Neuronal stem cell (in vitro differentiated cells): ENCODE measurements at regions not wholly inside any gene's neighbourhood (a gene's known extent, or its start where the extent isn't known, plus 50 kb on each side); places are given as distances from the start of the nearest gene placed in this dataset.

ENCODE experiments used
- DNase-seq: peaks from one replicate; pipeline ENCODE4 v3.0.0-alpha.2; 2013; ENCODE audit warnings: low spot score
- H2AFZ ChIP-seq: one replicate; pipeline ENCODE4 v1.6.1; 2013; ENCODE audit warnings: mild to moderate bottlenecking, low read length, inconsistent platforms
- H2AK5ac ChIP-seq: 2 replicates; pipeline ENCODE4 v1.6.1; 2013; ENCODE audit warnings: low read depth, mild to moderate bottlenecking, inconsistent platforms, low read length, moderate library complexity, mixed read lengths
- H2BK120ac ChIP-seq: 2 replicates; pipeline ENCODE4 v1.6.1; 2013; ENCODE audit warnings: low read depth, mild to moderate bottlenecking, inconsistent platforms, low read length, moderate library complexity, mixed read lengths
- H2BK12ac ChIP-seq: one replicate; pipeline ENCODE4 v1.6.1; 2013; ENCODE audit warnings: low read length, inconsistent platforms
- H2BK15ac ChIP-seq: 2 replicates; pipeline ENCODE4 v1.6.1; 2013; ENCODE audit warnings: mild to moderate bottlenecking, low read length, inconsistent platforms, mixed read lengths
- H2BK5ac ChIP-seq: one replicate; pipeline ENCODE4 v1.6.1; 2013; ENCODE audit warnings: inconsistent platforms, mild to moderate bottlenecking, low read length, moderate library complexity
- H3K14ac ChIP-seq: one replicate; pipeline ENCODE4 v1.6.1; 2013; ENCODE audit warnings: low read length, inconsistent platforms
- H3K18ac ChIP-seq: 2 replicates; pipeline ENCODE4 v1.6.1; 2013; ENCODE audit warnings: low read length, inconsistent platforms
- H3K23ac ChIP-seq: 2 replicates; pipeline ENCODE4 v1.6.1; 2013; ENCODE audit warnings: low read depth, mild to moderate bottlenecking, mixed read lengths, low read length, inconsistent platforms; ENCODE audit not compliant: poor library complexity
- H3K27ac ChIP-seq: replicated peaks from 3 replicates; pipeline ENCODE4 v1.5.1; 2013; ENCODE audit warnings: low read length, inconsistent platforms
- H3K27me3 ChIP-seq, 3 experiments: 2 replicates each; pipeline ENCODE4 v1.6.1; 2013; ENCODE audit warnings: low read length in 3 of 3, mild to moderate bottlenecking in 2 of 3, inconsistent platforms in 1 of 3, low read depth in 1 of 3, mixed read lengths in 1 of 3, moderate library complexity in 1 of 3; ENCODE audit not compliant: control insufficient read depth in 3 of 3, insufficient read depth in 3 of 3
- H3K36me3 ChIP-seq, 2 donors: replicated peaks in 1 of 2; 2 replicates each; pipeline ENCODE4 v1.6.1; 2013; ENCODE audit warnings: low read length in 2 of 2; ENCODE audit not compliant: control insufficient read depth in 2 of 2, insufficient read depth in 2 of 2
- H3K4ac ChIP-seq: 2 replicates; pipeline ENCODE4 v1.6.1; 2013; ENCODE audit warnings: inconsistent platforms, mild to moderate bottlenecking, low read length, moderate library complexity
- H3K4me1 ChIP-seq, 2 donors: 1 replicate in 1 of 2; 2 replicates in 1 of 2; pipeline ENCODE4 v1.6.1; 2013; ENCODE audit warnings: low read length in 2 of 2, low read depth in 1 of 2; ENCODE audit not compliant: control insufficient read depth in 2 of 2, insufficient read depth in 1 of 2
- H3K4me2 ChIP-seq: one replicate; pipeline ENCODE4 v1.6.1; 2013; ENCODE audit warnings: mild to moderate bottlenecking, low read length, inconsistent platforms; ENCODE audit not compliant: insufficient read depth, poor library complexity, severe bottlenecking
- H3K4me3 ChIP-seq, 2 donors: 2 replicates each; pipeline ENCODE4 v1.5.1; 2013; ENCODE audit warnings: low read length in 2 of 2, mild to moderate bottlenecking in 2 of 2, inconsistent platforms in 1 of 2, moderate library complexity in 1 of 2
- H3K79me1 ChIP-seq: one replicate; pipeline ENCODE4 v1.6.1; 2013; ENCODE audit warnings: low read depth, mild to moderate bottlenecking, inconsistent platforms, low read length, moderate library complexity
- H3K9ac ChIP-seq: one replicate; pipeline ENCODE4 v1.6.1; 2013; ENCODE audit warnings: mild to moderate bottlenecking, low read depth, low read length, inconsistent platforms; ENCODE audit not compliant: poor library complexity
- H3K9me3 ChIP-seq, 2 donors: replicated peaks in 1 of 2; 2 replicates each; pipeline versions ENCODE3 to v1.6.1; 2013; ENCODE audit warnings: low read length in 2 of 2, mild to moderate bottlenecking in 2 of 2, inconsistent platforms in 1 of 2, low read depth in 1 of 2, mixed read lengths in 1 of 2, moderate library complexity in 1 of 2; ENCODE audit not compliant: control insufficient read depth in 2 of 2, insufficient read depth in 1 of 2
- H4K8ac ChIP-seq: one replicate; pipeline ENCODE4 v1.6.1; 2013; ENCODE audit warnings: low read depth, mild to moderate bottlenecking, inconsistent platforms, low read length, moderate library complexity
- H4K91ac ChIP-seq: one replicate; pipeline ENCODE4 v1.6.1; 2013; ENCODE audit warnings: low read length, low read depth, mild to moderate bottlenecking, inconsistent platforms; ENCODE audit not compliant: poor library complexity
- WGBS, 2 donors: extraction: QIAGEN DNeasy Blood & Tissue Kit; methylation state at CpG; one replicate each; pipeline ENCODE4 v1.1.7; 2013; ENCODE audit warnings: missing lambda C conversion rate in 2 of 2, mixed read lengths in 1 of 2; ENCODE audit not compliant: insufficient read length in 2 of 2, insufficient replicate concordance in 1 of 2; ENCODE audit errors: extremely low coverage in 2 of 2; 5-methylcytosine and 5-hydroxymethylcytosine counted together

- WGBS, 2 donors: no CpG with 5 or more reads among the region's 6 CpGs
- Histone ChIP-seq H2BK5ac (no peak overlapping the region), H3K23ac (no peak overlapping the region), H3K9me3 (no peaks in the 10 kb centered on the region), H3K79me1 (no peaks in the 10 kb centered on the region), H4K91ac (no peak overlapping the region), H3K27ac (peak overlapping the region; percentile 1), H3K4me3 (no peak overlapping the region), H2BK120ac (no peak overlapping the region), H2BK15ac (no peak overlapping the region), H3K4me2 (no peak overlapping the region), H4K8ac (no peak overlapping the region), H2AK5ac (no peak overlapping the region), H3K14ac (no peak overlapping the region), H3K36me3 (no peaks in the 10 kb centered on the region), H3K4ac (no peak overlapping the region), H2AFZ (peak overlapping the region; percentile 8), H3K4me1 (peaks cover 15 to 19% of the 10 kb centered on the region in 2 donors), H3K9ac (no peak overlapping the region), H2BK12ac (no peak overlapping the region), H3K27me3 (no peaks in the 10 kb centered on the region), H3K18ac (no peak overlapping the region)
- DNase-seq: no peak
Observed at GRCh38 chr2:12169721-12170120, 423.3 kb downstream of the LPIN1 start.

- no peaks in the 10 kb centered on the region for H3K79me1 ChIP-seq
- H3K4ac ChIP-seq: no peak overlapping the region
- H3K27ac ChIP-seq: no peak overlapping the region
- H2BK12ac ChIP-seq: no peak overlapping the region
- H4K91ac ChIP-seq: no peak overlapping the region
- H3K18ac ChIP-seq: no peak overlapping the region
- no peak overlapping the region for H3K23ac ChIP-seq
- peaks cover 15 to 19% of the 10 kb centered on the region in 2 donors for H3K4me1 ChIP-seq
- H3K14ac ChIP-seq: no peak overlapping the region
- H2BK120ac ChIP-seq: no peak overlapping the region
- no peaks in the 10 kb centered on the region for H3K36me3 ChIP-seq
- WGBS, 2 donors: no CpG with 5 or more reads among the region's 5 CpGs
- H3K27me3 ChIP-seq: no peaks in the 10 kb centered on the region
- no peak overlapping the region for H2BK15ac ChIP-seq
- H3K9me3 ChIP-seq: no peaks in the 10 kb centered on the region
- H3K4me3 ChIP-seq: no peak overlapping the region
- peak overlapping the region; percentile 8 for H2AFZ ChIP-seq
- H3K9ac ChIP-seq: no peak overlapping the region
- no peak overlapping the region for H3K4me2 ChIP-seq
- no peak overlapping the region for H2BK5ac ChIP-seq
- H2AK5ac ChIP-seq: no peak overlapping the region
- DNase-seq: no peak
- H4K8ac ChIP-seq: no peak overlapping the region
Observed at GRCh38 chr2:12170121-12170520, 423.7 kb downstream of the LPIN1 start.

- no peak for DNase-seq
- no peak overlapping the region for H2AK5ac ChIP-seq
- no peak overlapping the region for H3K18ac ChIP-seq
- peaks cover 11 to 21% of the 10 kb centered on the region in 2 donors for H3K4me1 ChIP-seq
- no peaks in the 10 kb centered on the region for H3K36me3 ChIP-seq
- no peak overlapping the region for H3K4me3 ChIP-seq
- no peak overlapping the region for H2AFZ ChIP-seq
- H3K23ac ChIP-seq: no peak overlapping the region
- H3K27me3 ChIP-seq: no peaks in the 10 kb centered on the region
- no peak overlapping the region for H3K9ac ChIP-seq
- H3K9me3 ChIP-seq: peaks cover 0 to 4% of the 10 kb centered on the region in 2 donors
- WGBS, 2 donors: no CpG with 5 or more reads among the region's 1 CpG
- H3K4me2 ChIP-seq: no peak overlapping the region
- H4K91ac ChIP-seq: no peak overlapping the region
- H2BK12ac ChIP-seq: no peak overlapping the region
- no peak overlapping the region for H2BK15ac ChIP-seq
- H2BK120ac ChIP-seq: no peak overlapping the region
- H3K27ac ChIP-seq: no peak overlapping the region
- no peak overlapping the region for H4K8ac ChIP-seq
- no peak overlapping the region for H3K4ac ChIP-seq
- no peaks in the 10 kb centered on the region for H3K79me1 ChIP-seq
- H3K14ac ChIP-seq: no peak overlapping the region
- H2BK5ac ChIP-seq: no peak overlapping the region
Observed at GRCh38 chr2:12173271-12173942, 427.0 kb downstream of the LPIN1 start.

- Histone ChIP-seq H3K27ac (no peak overlapping the region), H3K4me2 (no peak overlapping the region), H3K23ac (no peak overlapping the region), H3K9me3 (peaks cover 0 to 4% of the 10 kb centered on the region in 2 donors), H3K4me1 (peaks cover 11 to 20% of the 10 kb centered on the region in 2 donors), H3K4me3 (no peak overlapping the region), H3K14ac (no peak overlapping the region), H2BK12ac (no peak overlapping the region), H3K18ac (no peak overlapping the region), H2BK5ac (no peak overlapping the region), H2AFZ (no peak overlapping the region), H3K79me1 (no peaks in the 10 kb centered on the region), H4K8ac (no peak overlapping the region), H3K4ac (no peak overlapping the region), H2BK15ac (no peak overlapping the region), H3K27me3 (no peaks in the 10 kb centered on the region), H2AK5ac (no peak overlapping the region), H2BK120ac (no peak overlapping the region), H3K9ac (no peak overlapping the region), H3K36me3 (no peaks in the 10 kb centered on the region), H4K91ac (no peak overlapping the region)
- no peak for DNase-seq
- WGBS, 2 donors: no CpG with 5 or more reads among the region's 2 CpGs
Observed at GRCh38 chr2:12173943-12174340, 427.5 kb downstream of the LPIN1 start.
